OCI-LY1 (cell line): ENCODE measurements at regions not wholly inside any gene's neighbourhood (a gene's known extent, or its start where the extent isn't known, plus 50 kb on each side); places are given as distances from the start of the nearest gene placed in this dataset.

ENCODE experiments used
- H2AFZ ChIP-seq: fragments of 200-600 bp; sonication (generic), shearing (Covaris generic); 2 replicates; pipeline ENCODE4 v1.6.0; 2014; ENCODE audit warnings: antibody characterized with exemption, mild to moderate bottlenecking, low read length
- H3F3A ChIP-seq: fragments of 200-600 bp; sonication (generic), shearing (Covaris generic); 2 replicates; pipeline ENCODE4 v1.6.0; 2014; ENCODE audit warnings: mild to moderate bottlenecking, antibody characterized with exemption, low read length, moderate library complexity; ENCODE audit not compliant: insufficient read depth
- H3K27ac ChIP-seq: fragments of 200-600 bp; sonication (generic); 2 replicates; pipeline ENCODE4 v1.5.1; 2014; ENCODE audit warnings: low read length, mixed run types, mild to moderate bottlenecking, low read depth; ENCODE audit not compliant: poor library complexity, severe bottlenecking
- H3K27me3 ChIP-seq: fragments of 200-600 bp; sonication (generic); 2 replicates; pipeline ENCODE4 v1.6.0; 2014; ENCODE audit warnings: antibody characterized with exemption, mild to moderate bottlenecking, low read length, moderate library complexity; ENCODE audit not compliant: insufficient read depth
- H3K36me3 ChIP-seq: fragments of 200-600 bp; sonication (generic); 2 replicates; pipeline ENCODE4 v1.6.1; 2014; ENCODE audit warnings: mild to moderate bottlenecking, antibody characterized with exemption, low read length, moderate library complexity, mixed read lengths; ENCODE audit not compliant: insufficient read depth
- H3K4me1 ChIP-seq: fragments of 200-600 bp; sonication (generic); 2 replicates; pipeline ENCODE4 v1.5.1; 2014; ENCODE audit warnings: mild to moderate bottlenecking, low read length, moderate library complexity; ENCODE audit not compliant: insufficient read depth, severe bottlenecking
- H3K4me2 ChIP-seq: fragments of 200-600 bp; sonication (generic), shearing (Covaris generic); 2 replicates; pipeline ENCODE4 v1.6.1; 2014; ENCODE audit warnings: low read length
- H3K4me3 ChIP-seq: fragments of 200-600 bp; sonication (generic); 2 replicates; pipeline ENCODE4 v1.5.1; 2014; ENCODE audit warnings: low read length, low read depth, mild to moderate bottlenecking, mixed read lengths; ENCODE audit not compliant: poor library complexity, severe bottlenecking
- H3K79me2 ChIP-seq: fragments of 200-600 bp; shearing (Covaris generic); 2 replicates; pipeline ENCODE4 v1.6.1; 2016; ENCODE audit warnings: mixed run types, low read length, mixed read lengths; ENCODE audit not compliant: insufficient read depth
- H3K9ac ChIP-seq: fragments of 200-600 bp; sonication (generic), shearing (Covaris generic); 2 replicates; pipeline ENCODE4 v1.6.1; 2014; ENCODE audit warnings: mild to moderate bottlenecking, low read length, mixed read lengths
- H3K9me2 ChIP-seq: fragments of 200-600 bp; sonication (generic), shearing (Covaris generic); 2 replicates; pipeline ENCODE4 v1.6.1; 2014; ENCODE audit warnings: low read depth, mild to moderate bottlenecking, low read length, mixed read lengths
- H3K9me3 ChIP-seq: fragments of 200-600 bp; shearing (Covaris generic); 2 replicates; pipeline ENCODE4 v1.6.1; 2014; ENCODE audit warnings: low read length, mixed read lengths
- H4K20me1 ChIP-seq: fragments of 200-600 bp; sonication (generic), shearing (Covaris generic); 2 replicates; pipeline ENCODE4 v1.6.0; 2016; ENCODE audit warnings: mild to moderate bottlenecking, low read length; ENCODE audit not compliant: insufficient read depth
- EZH2 ChIP-seq: fragments of 200-600 bp; sonication (generic), shearing (Covaris generic); IDR thresholded peaks from 2 replicates; pipeline ENCODE4 v1.8.0; 2017; ENCODE audit warnings: borderline replicate concordance, mixed run types, mild to moderate bottlenecking, antibody characterized with exemption, low read length, moderate library complexity, mixed read lengths
- TF ChIP-seq, protein P1 (sequence below): fragments of 200-600 bp; sonication (generic), shearing (Covaris generic); IDR thresholded peaks from 2 replicates; pipeline ENCODE4 v1.5.1; 2017; ENCODE audit warnings: mild to moderate bottlenecking, antibody characterized with exemption, low read length, moderate library complexity, mixed read lengths

DNA sequence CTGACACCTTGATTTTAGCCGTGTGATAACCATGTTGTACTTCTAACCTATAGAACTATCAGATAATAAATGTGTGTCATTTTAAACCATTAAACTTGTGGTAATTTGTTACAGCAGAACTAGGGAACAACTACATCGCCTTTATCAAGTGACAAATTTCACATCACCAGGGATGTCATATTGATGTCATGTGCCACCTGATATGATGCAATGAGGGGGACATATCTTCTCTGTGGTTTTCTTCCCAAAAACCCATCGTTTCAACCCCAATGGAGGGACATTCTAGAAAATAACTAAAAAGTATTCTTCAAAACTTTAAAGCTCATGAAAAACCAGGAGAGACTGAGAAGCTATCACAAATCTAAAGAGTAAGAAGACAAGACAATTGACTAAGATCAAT is 212.2 kb downstream of the ETV1 start:
- Histone ChIP-seq H3K27me3 (no peaks in the 10 kb centered on the region), H2AFZ (0 out of 2 replicates have a peak overlapping the region, but pooled peaks have one; percentile 78), H3K4me3 (no peak overlapping the region), H3K27ac (no peak overlapping the region), H3K36me3 (no peaks in the 10 kb centered on the region), H4K20me1 (no peaks in the 10 kb centered on the region), H3K9me2 (no peaks in the 10 kb centered on the region), H3K79me2 (no peaks in the 10 kb centered on the region), H3K4me1 (no peaks in the 10 kb centered on the region), H3K9me3 (no peaks in the 10 kb centered on the region; the same call in 1 of the 2 replicates), H3K4me2 (no peak overlapping the region), H3F3A (no peaks in the 10 kb centered on the region), H3K9ac (no peak overlapping the region)
- TF ChIP-seq, protein P1, sequence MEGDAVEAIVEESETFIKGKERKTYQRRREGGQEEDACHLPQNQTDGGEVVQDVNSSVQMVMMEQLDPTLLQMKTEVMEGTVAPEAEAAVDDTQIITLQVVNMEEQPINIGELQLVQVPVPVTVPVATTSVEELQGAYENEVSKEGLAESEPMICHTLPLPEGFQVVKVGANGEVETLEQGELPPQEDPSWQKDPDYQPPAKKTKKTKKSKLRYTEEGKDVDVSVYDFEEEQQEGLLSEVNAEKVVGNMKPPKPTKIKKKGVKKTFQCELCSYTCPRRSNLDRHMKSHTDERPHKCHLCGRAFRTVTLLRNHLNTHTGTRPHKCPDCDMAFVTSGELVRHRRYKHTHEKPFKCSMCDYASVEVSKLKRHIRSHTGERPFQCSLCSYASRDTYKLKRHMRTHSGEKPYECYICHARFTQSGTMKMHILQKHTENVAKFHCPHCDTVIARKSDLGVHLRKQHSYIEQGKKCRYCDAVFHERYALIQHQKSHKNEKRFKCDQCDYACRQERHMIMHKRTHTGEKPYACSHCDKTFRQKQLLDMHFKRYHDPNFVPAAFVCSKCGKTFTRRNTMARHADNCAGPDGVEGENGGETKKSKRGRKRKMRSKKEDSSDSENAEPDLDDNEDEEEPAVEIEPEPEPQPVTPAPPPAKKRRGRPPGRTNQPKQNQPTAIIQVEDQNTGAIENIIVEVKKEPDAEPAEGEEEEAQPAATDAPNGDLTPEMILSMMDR, result no peak
- no peak for TF ChIP-seq EZH2

DNA sequence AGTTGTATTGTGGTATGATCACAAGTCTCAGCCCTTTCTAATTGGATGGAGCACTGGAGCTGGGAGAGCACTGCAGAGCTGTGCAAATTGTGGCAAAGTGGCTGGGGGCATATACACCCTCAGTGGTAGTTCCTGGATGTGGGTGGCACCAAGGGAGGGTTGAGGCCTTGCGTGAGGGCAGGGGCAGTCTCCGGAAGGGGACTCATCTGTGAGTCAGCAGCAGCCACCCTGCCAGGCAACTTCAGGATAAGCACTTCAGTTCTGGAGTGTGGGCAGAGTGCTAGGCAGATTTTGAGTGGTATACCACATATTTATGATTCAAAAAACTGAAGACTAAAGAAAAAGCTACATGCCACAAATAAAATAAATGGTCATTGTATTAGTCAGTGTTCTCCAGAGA is 210.5 kb downstream of the ETV1 start:
- Histone ChIP-seq H3K9ac (no peak overlapping the region), H3K36me3 (no peaks in the 10 kb centered on the region), H3F3A (no peaks in the 10 kb centered on the region), H3K27me3 (no peaks in the 10 kb centered on the region), H3K4me1 (no peaks in the 10 kb centered on the region), H3K4me2 (no peak overlapping the region), H3K9me3 (no peaks in the 10 kb centered on the region), H3K27ac (no peak overlapping the region), H4K20me1 (no peaks in the 10 kb centered on the region), H3K4me3 (no peak overlapping the region), H3K79me2 (no peaks in the 10 kb centered on the region), H3K9me2 (no peaks in the 10 kb centered on the region), H2AFZ (no peak overlapping the region)
- no peak for TF ChIP-seq EZH2
- TF ChIP-seq, protein P1, result no peak

- H3K9me3 ChIP-seq, result no peaks in the 10 kb centered on the region
- H3K4me1 ChIP-seq, result no peaks in the 10 kb centered on the region
These were observed 198.9 kb downstream of the ETV1 start for GRCh38 chr7:13790611-13791010.

More at GRCh38 chr7:13790611-13791010, 198.9 kb downstream of the ETV1 start:
- no peak overlapping the region for H3K9ac ChIP-seq
- H4K20me1 ChIP-seq, result no peaks in the 10 kb centered on the region
- H3K27ac ChIP-seq, result no peak overlapping the region
- no peak for TF ChIP-seq EZH2
- TF ChIP-seq, protein P1, result no peak
- H3F3A ChIP-seq, result no peaks in the 10 kb centered on the region
- H2AFZ ChIP-seq, result peak overlapping the region; percentile 22; the same call in 1 of the 2 replicates
- H3K4me2 ChIP-seq, result no peak overlapping the region
- no peaks in the 10 kb centered on the region for H3K36me3 ChIP-seq
- no peaks in the 10 kb centered on the region for H3K79me2 ChIP-seq
- no peaks in the 10 kb centered on the region for H3K9me2 ChIP-seq
- H3K27me3 ChIP-seq, result no peaks in the 10 kb centered on the region
- no peak overlapping the region for H3K4me3 ChIP-seq
